ENCODE measurements at regions not wholly inside any gene's neighbourhood (a gene's known extent, or its start where the extent isn't known, plus 50 kb on each side); places are given as distances from the start of the nearest gene placed in this dataset.

GRCh38 chr9:80673496-80673895 lies 1015.9 kb downstream of the TLE1 start:
- H3K9ac ChIP-seq (replicated peaks; ENCODE audit: extremely low read depth, insufficient read depth, low read length), result no peak overlapping the region
- no peaks in the 10 kb centered on the region for H3K27me3 ChIP-seq (ENCODE audit: control insufficient read depth in 2 of 2, insufficient read depth in 2 of 2, low read length in 2 of 2)
- H3K4me1 ChIP-seq (ENCODE audit: control insufficient read depth, extremely low read depth, insufficient read depth, low read length), result no peaks in the 10 kb centered on the region
- dilution Hi-C loops (cut with MboI; ENCODE audit: extremely low pct_ligation_motif_present, low sequenced_read_pairs) (no loop called here), intact Hi-C loops (cut with micrococcal nuclease) (no loop called here)
- H2AFZ ChIP-seq (ENCODE audit: low read depth, low read length), result no peak overlapping the region
- POLR2A ChIA-PET, result no interaction called here
- no peaks in the 10 kb centered on the region for H3K9me1 ChIP-seq (replicated peaks; ENCODE audit: control insufficient read depth, extremely low read depth, insufficient read depth, low read length)
- no peak overlapping the region for H3K27ac ChIP-seq (ENCODE audit: insufficient read depth, low read depth, low read length)
- H3K9me3 ChIP-seq (replicated peaks; ENCODE audit: control insufficient read depth, insufficient read depth, low read length), result no peaks in the 10 kb centered on the region
- DNase-seq (ENCODE audit: low read depth, low spot score) (no peak), FAIRE-seq (no peak)
- CTCF ChIA-PET, result no interaction called here
- TF ChIP-seq GATA2 (IDR thresholded peaks at IDR 0.05; ENCODE audit: insufficient read depth, insufficient read length, low read depth, low read length), result no peak
- TF ChIP-seq POLR2AphosphoS5 (IDR thresholded peaks at IDR 0.05; ENCODE audit: insufficient read depth, low read depth, low read length), result no peak
- no peak overlapping the region for H3K4me2 ChIP-seq (ENCODE audit: insufficient read depth, low read length)
- no TSS peak for BruUV-seq (replicated peaks)
- no peaks in the 10 kb centered on the region for H3K79me2 ChIP-seq (ENCODE audit: control insufficient read depth, insufficient read depth, low read length)
- no peak overlapping the region for H3K4me3 ChIP-seq (replicated peaks in 1 of 3; ENCODE audit: insufficient read depth in 1 of 3, low read depth in 1 of 3, low read length in 3 of 3)
- H4K20me1 ChIP-seq (replicated peaks; ENCODE audit: control insufficient read depth, extremely low read depth, insufficient read depth, low read length), result no peaks in the 10 kb centered on the region
- H3K36me3 ChIP-seq (ENCODE audit: control insufficient read depth in 2 of 2, extremely low read depth in 1 of 2, insufficient read depth in 2 of 2, low read length in 2 of 2), result no peaks in the 10 kb centered on the region

GRCh38 chr9:80665479-80665878 lies 1023.9 kb downstream of the TLE1 start:
- intact Hi-C loops (cut with micrococcal nuclease) (no loop called here), dilution Hi-C loops (cut with MboI; ENCODE audit: extremely low pct_ligation_motif_present, low sequenced_read_pairs) (no loop called here)
- no peak for TF ChIP-seq MAX (IDR thresholded peaks at IDR 0.05; ENCODE audit: insufficient read depth, insufficient read length)
- no peak for TF ChIP-seq FOS (IDR thresholded peaks at IDR 0.05; ENCODE audit: borderline replicate concordance, insufficient read depth, low read length)
- no peak for TF ChIP-seq POLR2AphosphoS5 (IDR thresholded peaks at IDR 0.05; ENCODE audit: insufficient read depth, low read depth, low read length)
- TF ChIP-seq JUN (IDR thresholded peaks at IDR 0.05; ENCODE audit: borderline replicate concordance, insufficient read depth, insufficient read length, low read depth), result no peak
- TF ChIP-seq CTCF (IDR thresholded peaks at IDR 0.05; ENCODE audit: extremely low read depth in 1 of 2, insufficient read depth in 1 of 2, low read depth in 1 of 2, low read length in 2 of 2), result no peak
- TF ChIP-seq EZH2 (IDR thresholded peaks at IDR 0.05; ENCODE audit: borderline replicate concordance, low read depth, low read length, severe bottlenecking), result no peak
- TF ChIP-seq MYC (IDR thresholded peaks at IDR 0.05; ENCODE audit: low read depth, low read length), result no peak
- no peak for TF ChIP-seq GATA2 (IDR thresholded peaks at IDR 0.05; ENCODE audit: insufficient read depth, insufficient read length, low read depth, low read length)
- TF ChIP-seq POLR2A (IDR thresholded peaks at IDR 0.05; ENCODE audit: low read depth, low read length), result no peak
- DNase-seq (ENCODE audit: low read depth, low spot score), result no peak
- no peaks in the 10 kb centered on the region for H4K20me1 ChIP-seq (replicated peaks; ENCODE audit: control insufficient read depth, extremely low read depth, insufficient read depth, low read length)
- BruUV-seq (replicated peaks), result no TSS peak
- CTCF ChIA-PET, result no interaction called here
- H3K27me3 ChIP-seq (ENCODE audit: control insufficient read depth in 2 of 2, insufficient read depth in 2 of 2, low read length in 2 of 2), result no peaks in the 10 kb centered on the region
- H3K4me2 ChIP-seq (ENCODE audit: insufficient read depth, low read length), result no peak overlapping the region
- H2AFZ ChIP-seq (ENCODE audit: low read depth, low read length), result no peak overlapping the region
- H3K36me3 ChIP-seq (ENCODE audit: control insufficient read depth in 2 of 2, extremely low read depth in 1 of 2, insufficient read depth in 2 of 2, low read length in 2 of 2), result no peaks in the 10 kb centered on the region
- H3K9ac ChIP-seq (replicated peaks; ENCODE audit: extremely low read depth, insufficient read depth, low read length), result no peak overlapping the region
- H3K27ac ChIP-seq (ENCODE audit: insufficient read depth, low read depth, low read length), result no peak overlapping the region
- H3K9me3 ChIP-seq (replicated peaks; ENCODE audit: control insufficient read depth, insufficient read depth, low read length), result no peaks in the 10 kb centered on the region
- no peaks in the 10 kb centered on the region for H3K4me1 ChIP-seq (ENCODE audit: control insufficient read depth, extremely low read depth, insufficient read depth, low read length)
- POLR2A ChIA-PET, result no interaction called here
- no peak overlapping the region for H3K4me3 ChIP-seq (replicated peaks in 1 of 3; ENCODE audit: insufficient read depth in 1 of 3, low read depth in 1 of 3, low read length in 3 of 3)
- no peaks in the 10 kb centered on the region for H3K9me1 ChIP-seq (replicated peaks; ENCODE audit: control insufficient read depth, extremely low read depth, insufficient read depth, low read length)
- FAIRE-seq, result no peak
- H3K79me2 ChIP-seq (ENCODE audit: control insufficient read depth, insufficient read depth, low read length), result no peaks in the 10 kb centered on the region
